CD4-positive, alpha-beta T cell (primary cell): ENCODE measurements at regions not wholly inside any gene's neighbourhood (a gene's known extent, or its start where the extent isn't known, plus 50 kb on each side); places are given as distances from the start of the nearest gene placed in this dataset.

Source experiments
- ATAC-seq: fragments of 200-7000 bp; cut with Tn5 transposase; one replicate; pipeline ENCODE4 v1.10.0; 2022; ENCODE audit warnings: mild to moderate bottlenecking; ENCODE audit not compliant: poor library complexity
- CTCF ChIA-PET: fragments of 350-600 bp; sonication (Branson Sonifier 250); formaldehyde crosslinking; loops from one replicate; lab custom pipeline; 2021; ENCODE audit warnings: antibody characterized with exemption, inconsistent platforms; lab: Charles Lee
- POLR2A ChIA-PET: fragments of 350-600 bp; sonication (Branson Sonifier 250); formaldehyde crosslinking; loops from one replicate; lab custom pipeline; 2021; ENCODE audit warnings: antibody characterized with exemption, inconsistent platforms; lab: Charles Lee
- DNase-seq, 14 experiments: peaks; one replicate each; pipeline ENCODE4 v3.0.0-alpha.2; 2013 to 2020; ENCODE audit warnings: mixed read lengths in 2 of 14
- H3K27ac ChIP-seq, 2 donors: one replicate each; pipeline versions ENCODE4 v1.5.1 to v1.7.0; 2013; ENCODE audit warnings: low read length in 2 of 2, low read depth in 1 of 2, mild to moderate bottlenecking in 1 of 2
- H3K27me3 ChIP-seq, 2 experiments: 1 replicate in 1 of 2; 2 replicates in 1 of 2; pipeline versions ENCODE4 v1.6.1 to v1.7.0; 2013; ENCODE audit warnings: low read length in 2 of 2, control low read depth in 1 of 2, mild to moderate bottlenecking in 1 of 2, moderate library complexity in 1 of 2; ENCODE audit not compliant: insufficient read depth in 2 of 2, control insufficient read depth in 1 of 2
- H3K36me3 ChIP-seq: one replicate; pipeline ENCODE4 v1.6.1; 2013; ENCODE audit warnings: low read length, control low read depth; ENCODE audit not compliant: insufficient read depth
- H3K4me1 ChIP-seq: one replicate; pipeline ENCODE4 v1.6.1; 2013; ENCODE audit warnings: low read length, control low read depth; ENCODE audit not compliant: insufficient read depth
- H3K4me3 ChIP-seq: one replicate; pipeline ENCODE4 v1.5.1; 2013; ENCODE audit warnings: mild to moderate bottlenecking, low read length, moderate library complexity
- H3K9me3 ChIP-seq, 2 experiments: 1 replicate in 1 of 2; 2 replicates in 1 of 2; pipeline versions ENCODE4 v1.6.1 to v1.7.0; 2013; ENCODE audit warnings: low read length in 2 of 2, mild to moderate bottlenecking in 2 of 2, control low read depth in 1 of 2, moderate library complexity in 1 of 2; ENCODE audit not compliant: control insufficient read depth in 1 of 2, insufficient read depth in 1 of 2
- H3K27ac Mint-ChIP-seq: one replicate; pipeline ENCODE4 v1.8.0; 2020; ENCODE audit warnings: mixed read lengths
- H3K27me3 Mint-ChIP-seq: one replicate; pipeline ENCODE4 v1.8.0; 2021; ENCODE audit warnings: mixed read lengths
- H3K36me3 Mint-ChIP-seq: one replicate; pipeline ENCODE4 v1.8.0; 2021; ENCODE audit warnings: low read depth, mixed read lengths
- H3K4me1 Mint-ChIP-seq: one replicate; pipeline ENCODE4 v1.8.0; 2021; ENCODE audit warnings: low read depth, mixed read lengths
- H3K4me3 Mint-ChIP-seq: one replicate; pipeline ENCODE4 v1.8.0; 2020; ENCODE audit warnings: mild to moderate bottlenecking, mixed read lengths
- H3K9me3 Mint-ChIP-seq: one replicate; pipeline ENCODE4 v1.8.0; 2020; ENCODE audit warnings: mixed read lengths
- intact Hi-C, 2 experiments: fragments of 100-400 bp; cut with DNase I in 1 of 2; cut with micrococcal nuclease in 1 of 2; formaldehyde crosslinking; loops; one replicate each; pipeline versions ENCODE4 v1.15.1 to v1.9.0; 2023 to 2025; cut with DNase I, micrococcal nuclease
- TF ChIP-seq, protein P1 (sequence below): fragments of 200-600 bp; IDR thresholded peaks from one replicate; pipeline ENCODE4 v1.8.0; 2022; ENCODE audit warnings: antibody characterized with exemption, mild to moderate bottlenecking

DNA sequence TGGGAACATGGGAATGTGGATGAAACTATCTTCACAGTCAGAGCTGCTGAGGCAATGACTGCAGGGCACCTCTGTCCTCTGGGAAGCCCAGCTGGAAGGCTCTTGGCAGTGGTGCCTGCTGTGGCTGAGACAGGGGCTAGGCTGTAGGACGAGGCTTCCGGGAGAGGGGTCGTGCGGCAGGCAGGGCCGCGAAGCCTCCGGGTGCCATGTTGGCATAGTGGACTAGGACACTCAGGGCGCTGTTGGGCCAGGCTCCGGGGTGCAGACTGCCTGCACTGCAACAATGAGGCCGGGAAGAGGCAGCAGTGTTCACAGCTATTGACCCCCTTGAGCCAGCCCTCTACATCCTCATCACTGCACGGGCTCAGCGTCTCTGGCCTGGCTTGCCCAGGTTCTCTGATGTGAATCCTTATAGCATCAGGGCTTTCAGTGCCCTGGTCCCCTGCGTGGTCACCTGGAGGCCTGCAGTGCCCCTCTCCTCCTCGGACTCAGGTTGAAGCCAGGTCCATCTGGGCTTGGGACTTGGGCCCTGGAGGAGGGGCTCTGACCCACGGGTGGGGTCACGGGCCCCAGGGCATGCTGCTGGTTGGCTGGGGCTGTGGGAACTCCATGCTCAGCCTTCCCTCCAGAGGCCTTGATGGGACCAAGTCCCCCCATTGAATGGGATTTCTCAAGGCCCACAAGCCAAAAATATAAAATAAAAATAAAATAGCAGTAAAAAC lies 91.6 kb downstream of the TNFRSF13B start:
- intact Hi-C loops: no loop called here
- POLR2A ChIA-PET: no interaction called here

DNA sequence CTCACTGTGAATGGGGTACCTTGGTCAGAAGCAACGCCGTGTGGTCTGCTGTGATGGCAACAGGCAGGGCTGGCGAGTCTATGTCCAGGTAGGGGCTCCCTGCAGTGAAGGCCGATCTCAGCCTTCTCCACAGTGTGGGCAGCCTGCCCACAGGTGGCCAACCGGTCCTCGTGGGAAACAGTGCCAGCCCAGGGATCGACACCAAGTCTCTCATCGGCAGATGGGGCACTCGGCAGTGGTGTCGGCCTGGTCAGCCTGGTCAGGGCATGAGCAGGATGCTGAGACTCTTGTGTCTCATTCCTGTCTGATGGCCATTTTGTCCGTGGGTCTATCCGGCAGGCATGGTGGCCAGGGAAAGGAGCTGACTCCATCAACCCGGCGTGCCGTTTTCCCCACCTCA lies 92.2 kb downstream of the TNFRSF13B start:
- POLR2A ChIA-PET: no interaction called here
- TF ChIP-seq, protein P1, sequence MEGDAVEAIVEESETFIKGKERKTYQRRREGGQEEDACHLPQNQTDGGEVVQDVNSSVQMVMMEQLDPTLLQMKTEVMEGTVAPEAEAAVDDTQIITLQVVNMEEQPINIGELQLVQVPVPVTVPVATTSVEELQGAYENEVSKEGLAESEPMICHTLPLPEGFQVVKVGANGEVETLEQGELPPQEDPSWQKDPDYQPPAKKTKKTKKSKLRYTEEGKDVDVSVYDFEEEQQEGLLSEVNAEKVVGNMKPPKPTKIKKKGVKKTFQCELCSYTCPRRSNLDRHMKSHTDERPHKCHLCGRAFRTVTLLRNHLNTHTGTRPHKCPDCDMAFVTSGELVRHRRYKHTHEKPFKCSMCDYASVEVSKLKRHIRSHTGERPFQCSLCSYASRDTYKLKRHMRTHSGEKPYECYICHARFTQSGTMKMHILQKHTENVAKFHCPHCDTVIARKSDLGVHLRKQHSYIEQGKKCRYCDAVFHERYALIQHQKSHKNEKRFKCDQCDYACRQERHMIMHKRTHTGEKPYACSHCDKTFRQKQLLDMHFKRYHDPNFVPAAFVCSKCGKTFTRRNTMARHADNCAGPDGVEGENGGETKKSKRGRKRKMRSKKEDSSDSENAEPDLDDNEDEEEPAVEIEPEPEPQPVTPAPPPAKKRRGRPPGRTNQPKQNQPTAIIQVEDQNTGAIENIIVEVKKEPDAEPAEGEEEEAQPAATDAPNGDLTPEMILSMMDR: no peak
- ATAC-seq (no peak), DNase-seq (no peak)
- Histone ChIP-seq H3K4me3 (no peak overlapping the region), H3K27me3 (no peaks in the 10 kb centered on the region), H3K36me3 (no peaks in the 10 kb centered on the region), H3K4me1 (no peaks in the 10 kb centered on the region), H3K9me3 (peaks cover 6 to 14% of the 10 kb centered on the region in 2 experiments), H3K27ac (no peak overlapping the region)
- CTCF ChIA-PET: no interaction called here
- intact Hi-C loops: no loop called here
- Mint-ChIP-seq H3K36me3 (no peaks in the 10 kb centered on the region), H3K9me3 (no peaks in the 10 kb centered on the region), H3K27ac (no peak overlapping the region), H3K4me1 (no peaks in the 10 kb centered on the region), H3K4me3 (no peak overlapping the region), H3K27me3 (no peaks in the 10 kb centered on the region)

More for the DNA sequence above, 91.6 kb downstream of the TNFRSF13B start:
- Mint-ChIP-seq H3K9me3 (no peaks in the 10 kb centered on the region), H3K27me3 (no peaks in the 10 kb centered on the region), H3K4me1 (no peaks in the 10 kb centered on the region), H3K4me3 (no peak overlapping the region), H3K36me3 (no peaks in the 10 kb centered on the region), H3K27ac (no peak overlapping the region)
- Histone ChIP-seq H3K4me1 (no peaks in the 10 kb centered on the region), H3K9me3 (peaks cover 6 to 14% of the 10 kb centered on the region in 2 experiments), H3K27ac (no peak overlapping the region), H3K36me3 (no peaks in the 10 kb centered on the region), H3K27me3 (no peaks in the 10 kb centered on the region), H3K4me3 (no peak overlapping the region)
- DNase-seq (no peak), ATAC-seq (no peak)
- CTCF ChIA-PET: no interaction called here
- TF ChIP-seq, protein P1: no peak

DNA sequence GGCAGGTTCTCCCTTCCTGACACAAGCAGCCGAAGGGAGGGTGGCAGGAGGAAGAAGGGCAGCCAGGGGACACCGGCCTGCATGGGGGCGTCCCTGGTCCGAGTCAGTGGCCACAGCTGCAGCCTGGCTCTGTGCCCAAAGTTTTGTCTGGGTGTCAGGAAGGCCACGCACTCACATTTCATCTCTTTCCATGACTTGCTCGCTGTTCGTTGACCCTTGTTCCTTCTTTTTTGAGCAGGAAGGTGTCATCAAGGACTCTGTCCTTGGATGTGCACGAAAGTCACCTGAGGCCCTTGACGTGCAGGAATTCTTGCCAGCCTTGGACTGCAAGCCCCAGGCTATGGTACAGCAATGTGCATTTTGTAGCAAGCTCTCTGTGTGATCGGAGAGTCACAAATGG lies 93.3 kb downstream of the TNFRSF13B start:
- no peak overlapping the region for H3K4me3 Mint-ChIP-seq
- no peak for ATAC-seq
- TF ChIP-seq, protein P1: no peak
- Histone ChIP-seq H3K4me3 (no peak overlapping the region), H3K27me3 (no peaks in the 10 kb centered on the region), H3K9me3 (peaks cover 6 to 14% of the 10 kb centered on the region in 2 experiments), H3K4me1 (no peaks in the 10 kb centered on the region), H3K27ac (no peak overlapping the region), H3K36me3 (no peaks in the 10 kb centered on the region)
- intact Hi-C loops: no loop called here
- H3K27me3 Mint-ChIP-seq: no peaks in the 10 kb centered on the region
- POLR2A ChIA-PET: no interaction called here
- H3K9me3 Mint-ChIP-seq: no peaks in the 10 kb centered on the region
- H3K4me1 Mint-ChIP-seq: no peaks in the 10 kb centered on the region
- DNase-seq: no peak
- CTCF ChIA-PET: no interaction called here
- no peaks in the 10 kb centered on the region for H3K36me3 Mint-ChIP-seq
- H3K27ac Mint-ChIP-seq: no peak overlapping the region
